Gastroesophageal sphincter (tissue), 4 donors: ENCODE measurements at regions not wholly inside any gene's neighbourhood (a gene's known extent, or its start where the extent isn't known, plus 50 kb on each side); places are given as distances from the start of the nearest gene placed in this dataset.

Source experiments
- ATAC-seq: fragments of 150-250 bp; one replicate; pipeline ENCODE4 v1.9.1; 2016; ENCODE audit warnings: mild to moderate bottlenecking, moderate library complexity
- H3K27ac ChIP-seq, 4 donors: fragments of 200-600 bp; sonication (generic) in 3 of 4; 1 replicate in 3 of 4; 2 replicates in 1 of 4; pipeline ENCODE4 v1.5.1; 2016 to 2019
- H3K27me3 ChIP-seq: fragments of 200-600 bp; sonication (generic); one replicate; pipeline ENCODE4 v1.5.1; 2019
- H3K36me3 ChIP-seq, 2 donors: fragments of 200-600 bp; sonication (generic); one replicate each; pipeline ENCODE4 v1.5.1; 2019; ENCODE audit warnings: control low read depth in 1 of 2
- H3K4me1 ChIP-seq, 3 donors: fragments of 200-600 bp; sonication (generic); 1 replicate in 2 of 3; 2 replicates in 1 of 3; pipeline ENCODE4 v1.5.1; 2016 to 2019; ENCODE audit warnings: control low read depth in 2 of 3
- H3K4me3 ChIP-seq, 2 donors: fragments of 200-600 bp; sonication (generic); one replicate each; pipeline ENCODE4 v1.5.1; 2019; ENCODE audit warnings: mild to moderate bottlenecking in 1 of 2, moderate library complexity in 1 of 2
- H3K9me3 ChIP-seq, 3 donors: fragments of 200-600 bp; sonication (generic); one replicate each; pipeline ENCODE4 v1.5.1; 2017 to 2019; ENCODE audit warnings: control low read depth in 2 of 3
- EP300 ChIP-seq: sonication (generic); formaldehyde crosslinking; IDR thresholded peaks from one replicate; pipeline ENCODE4 v1.6.1; 2017; ENCODE audit warnings: antibody characterized with exemption, mild to moderate bottlenecking
- POLR2A ChIP-seq, 2 donors: fragments of 450-650 bp; IDR thresholded peaks; one replicate each; pipeline ENCODE4 v1.6.1; 2017; ENCODE audit warnings: antibody characterized with exemption in 2 of 2, mild to moderate bottlenecking in 2 of 2, moderate library complexity in 1 of 2
- POLR2AphosphoS5 ChIP-seq: sonication (generic); formaldehyde crosslinking; IDR thresholded peaks from one replicate; pipeline ENCODE4 v1.6.1; 2017; ENCODE audit warnings: antibody characterized with exemption
- WGBS, 2 donors: methylation state at CpG; one replicate each; pipeline ENCODE4 v1.1.5; 2018; ENCODE audit warnings: low coverage in 1 of 2; 5-methylcytosine and 5-hydroxymethylcytosine counted together
- TF ChIP-seq, protein P1 (sequence below), 4 experiments: fragments of 200-600 bp in 2 of 4; fragments of 450-650 bp in 2 of 4; sonication (generic) in 1 of 4; IDR thresholded peaks; one replicate each; pipeline ENCODE4 v1.5.1; 2017 to 2019; ENCODE audit warnings: antibody characterized with exemption in 4 of 4, mild to moderate bottlenecking in 2 of 4, moderate library complexity in 2 of 4

DNA sequence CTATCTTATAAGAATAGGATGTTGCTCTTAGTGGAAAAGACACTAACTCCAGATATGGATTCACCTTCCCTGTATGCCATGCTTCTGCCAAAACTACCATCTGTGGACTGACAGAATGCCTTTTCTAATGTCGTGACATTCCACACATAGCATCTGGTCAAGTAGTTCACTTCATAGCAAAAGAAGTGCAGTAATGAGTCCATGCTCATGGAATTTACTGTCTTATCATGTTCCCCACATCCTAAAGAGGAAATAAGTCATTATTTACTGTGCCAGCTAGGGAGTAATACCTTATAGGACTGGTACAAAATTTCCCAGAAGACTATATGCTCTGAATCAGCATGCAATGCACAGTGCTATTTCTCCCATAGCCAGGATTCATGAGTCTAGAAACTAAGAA, 562.4 kb downstream of the TLL1 start:
- TF ChIP-seq EP300 (no peak), POLR2AphosphoS5 (no peak), POLR2A (IDR thresholded peaks at IDR 0.05) (no peak)
- TF ChIP-seq, protein P1, sequence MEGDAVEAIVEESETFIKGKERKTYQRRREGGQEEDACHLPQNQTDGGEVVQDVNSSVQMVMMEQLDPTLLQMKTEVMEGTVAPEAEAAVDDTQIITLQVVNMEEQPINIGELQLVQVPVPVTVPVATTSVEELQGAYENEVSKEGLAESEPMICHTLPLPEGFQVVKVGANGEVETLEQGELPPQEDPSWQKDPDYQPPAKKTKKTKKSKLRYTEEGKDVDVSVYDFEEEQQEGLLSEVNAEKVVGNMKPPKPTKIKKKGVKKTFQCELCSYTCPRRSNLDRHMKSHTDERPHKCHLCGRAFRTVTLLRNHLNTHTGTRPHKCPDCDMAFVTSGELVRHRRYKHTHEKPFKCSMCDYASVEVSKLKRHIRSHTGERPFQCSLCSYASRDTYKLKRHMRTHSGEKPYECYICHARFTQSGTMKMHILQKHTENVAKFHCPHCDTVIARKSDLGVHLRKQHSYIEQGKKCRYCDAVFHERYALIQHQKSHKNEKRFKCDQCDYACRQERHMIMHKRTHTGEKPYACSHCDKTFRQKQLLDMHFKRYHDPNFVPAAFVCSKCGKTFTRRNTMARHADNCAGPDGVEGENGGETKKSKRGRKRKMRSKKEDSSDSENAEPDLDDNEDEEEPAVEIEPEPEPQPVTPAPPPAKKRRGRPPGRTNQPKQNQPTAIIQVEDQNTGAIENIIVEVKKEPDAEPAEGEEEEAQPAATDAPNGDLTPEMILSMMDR (IDR thresholded peaks at IDR 0.05): no peak
- H3K36me3 ChIP-seq: no peaks in the 10 kb centered on the region
- H3K4me1 ChIP-seq: no peaks in the 10 kb centered on the region
- H3K4me3 ChIP-seq: no peak overlapping the region
- H3K27ac ChIP-seq: no peak overlapping the region
- ATAC-seq: no peak
- no peaks in the 10 kb centered on the region for H3K27me3 ChIP-seq
- H3K9me3 ChIP-seq: peaks cover 0 to under 1% (median 0%) of the 10 kb centered on the region in 3 donors
- 0% methylated on average over 1 of the region's 1 CpG for WGBS, 2 donors

DNA sequence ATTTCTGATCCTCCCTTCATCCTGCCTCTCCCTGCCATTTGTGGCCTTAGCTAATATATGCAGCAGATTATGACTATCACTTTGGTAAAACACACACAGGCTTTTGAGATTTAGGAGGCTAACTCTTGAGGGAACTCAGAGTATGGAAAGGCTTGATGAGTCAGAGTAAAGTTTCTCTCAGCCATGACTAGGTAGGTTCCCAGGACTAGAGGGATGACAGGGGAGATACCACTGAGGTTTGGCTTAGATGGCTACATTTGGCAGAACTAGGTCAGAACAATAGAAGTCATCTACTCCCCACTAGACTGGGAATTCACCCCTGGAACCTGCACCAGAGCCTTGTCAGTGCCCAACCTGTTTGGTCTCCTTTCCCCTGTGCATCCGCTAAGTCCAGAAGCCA, 585.7 kb downstream of the TLL1 start:
- WGBS, 2 donors: 100% methylated on average over 1 of the region's 1 CpG
- no peaks in the 10 kb centered on the region for H3K36me3 ChIP-seq
- TF ChIP-seq, protein P1 (IDR thresholded peaks at IDR 0.05): no peak
- TF ChIP-seq POLR2AphosphoS5 (no peak), EP300 (no peak), POLR2A (IDR thresholded peaks at IDR 0.05) (no peak)
- H3K27me3 ChIP-seq: no peaks in the 10 kb centered on the region
- H3K4me1 ChIP-seq: no peaks in the 10 kb centered on the region
- no peak overlapping the region for H3K4me3 ChIP-seq
- no peak for ATAC-seq
- no peaks in the 10 kb centered on the region for H3K9me3 ChIP-seq
- no peak overlapping the region for H3K27ac ChIP-seq

DNA sequence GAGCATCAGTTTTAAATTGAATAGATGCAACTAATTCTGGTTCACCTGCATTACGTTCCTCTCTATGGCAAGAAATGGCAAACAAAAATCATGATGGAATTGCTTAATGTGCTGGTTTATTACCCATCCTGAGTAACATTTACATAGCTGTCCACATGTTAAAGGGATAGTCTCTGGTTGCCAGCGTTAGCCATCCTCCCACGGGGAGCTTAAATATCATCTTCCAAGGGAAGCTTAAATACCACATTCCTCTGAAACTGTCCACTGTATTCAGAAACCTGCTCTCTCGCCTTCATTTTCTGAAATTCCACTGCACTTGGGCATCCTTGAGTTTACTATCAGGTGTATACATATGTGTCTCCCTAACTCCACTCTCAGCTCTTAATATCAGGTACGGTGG, 586.6 kb downstream of the TLL1 start:
- whole genome bisulfite sequencing, 2 donors: 50 to 63% methylated on average over 4 of the region's 5 CpGs
- no peak for ATAC-seq

DNA sequence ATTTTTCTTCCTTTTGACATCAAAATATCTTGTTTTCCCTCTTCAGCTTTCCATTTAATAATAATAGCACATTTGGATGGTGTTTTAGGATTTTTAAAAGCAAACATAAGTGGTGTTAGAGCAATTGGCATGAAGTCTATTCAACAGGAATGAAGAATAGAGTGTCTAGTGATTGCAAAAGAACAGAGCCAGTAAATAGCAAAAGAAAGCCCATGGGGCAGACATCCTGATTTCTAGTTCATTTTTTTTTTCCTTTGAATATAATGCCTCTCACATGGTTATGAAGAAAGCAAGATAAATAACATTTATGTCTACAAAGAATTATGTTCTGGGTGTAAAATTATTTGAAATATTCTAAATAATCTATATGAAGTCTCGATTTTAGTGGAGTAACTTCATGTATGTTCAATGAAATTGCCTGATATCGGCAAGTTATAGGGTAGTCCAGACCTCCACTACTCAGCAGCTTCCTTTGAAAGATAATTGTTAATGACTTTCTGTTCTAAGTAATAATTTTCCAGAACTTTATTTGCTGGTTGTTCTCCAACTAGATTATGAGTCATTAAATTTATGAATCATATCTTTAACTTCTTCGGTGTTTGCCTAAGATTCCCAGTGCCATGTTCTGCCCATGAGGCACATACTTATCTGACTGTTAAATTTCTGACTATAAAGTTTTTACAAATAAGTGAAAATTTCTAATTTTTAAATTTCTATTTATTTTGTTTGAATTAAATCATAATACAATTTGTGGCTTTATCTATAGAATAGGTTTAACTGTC, 587.9 kb downstream of the TLL1 start:
- Histone ChIP-seq H3K9me3 (no peaks in the 10 kb centered on the region), H3K4me3 (no peak overlapping the region), H3K36me3 (no peaks in the 10 kb centered on the region), H3K27ac (no peak overlapping the region), H3K4me1 (no peaks in the 10 kb centered on the region), H3K27me3 (no peaks in the 10 kb centered on the region)
- TF ChIP-seq POLR2AphosphoS5 (no peak), EP300 (no peak), POLR2A (IDR thresholded peaks at IDR 0.05) (no peak)
- TF ChIP-seq, protein P1 (IDR thresholded peaks at IDR 0.05): no peak
- no peak for ATAC-seq
- WGBS, 2 donors: 42 to 54% methylated on average over 3 of the region's 3 CpGs

More for the DNA sequence above, 586.6 kb downstream of the TLL1 start:
- no peak overlapping the region for H3K27ac ChIP-seq
- H3K9me3 ChIP-seq: no peaks in the 10 kb centered on the region
- no peaks in the 10 kb centered on the region for H3K36me3 ChIP-seq
- no peaks in the 10 kb centered on the region for H3K27me3 ChIP-seq
- H3K4me1 ChIP-seq: no peaks in the 10 kb centered on the region
- TF ChIP-seq EP300 (no peak), POLR2AphosphoS5 (no peak), POLR2A (IDR thresholded peaks at IDR 0.05) (no peak)
- no peak overlapping the region for H3K4me3 ChIP-seq

DNA sequence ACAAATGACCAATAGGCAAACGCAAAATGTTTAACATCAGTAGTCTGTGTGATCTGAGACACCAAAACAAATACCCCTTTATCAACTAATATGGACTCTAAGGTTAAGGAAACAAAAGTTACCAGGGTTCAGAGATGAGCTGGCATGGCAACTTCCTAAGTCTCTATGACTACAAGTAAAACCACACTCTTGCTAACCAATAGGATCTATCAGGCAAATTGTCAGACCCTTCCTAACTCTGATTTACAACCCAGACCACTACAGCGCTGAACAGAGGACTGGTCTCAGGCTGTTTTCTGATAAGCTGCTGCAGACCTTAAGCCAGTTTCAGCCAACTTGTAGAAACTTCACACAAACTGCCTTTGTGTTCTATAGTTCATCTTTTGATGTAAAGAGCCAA, 608.0 kb downstream of the TLL1 start:
- 48 to 50% methylated on average over 2 of the region's 2 CpGs for WGBS, 2 donors
- Histone ChIP-seq H3K27ac (no peak overlapping the region), H3K4me1 (no peaks in the 10 kb centered on the region), H3K27me3 (no peaks in the 10 kb centered on the region), H3K36me3 (no peaks in the 10 kb centered on the region), H3K9me3 (no peaks in the 10 kb centered on the region), H3K4me3 (no peak overlapping the region)
- TF ChIP-seq EP300 (no peak), POLR2A (IDR thresholded peaks at IDR 0.05) (no peak), POLR2AphosphoS5 (no peak)
- TF ChIP-seq, protein P1 (IDR thresholded peaks at IDR 0.05): no peak
- no peak for ATAC-seq
